ENCODE measurements at regions not wholly inside any gene's neighbourhood (a gene's known extent, or its start where the extent isn't known, plus 50 kb on each side); places are given as distances from the start of the nearest gene placed in this dataset.

- TF ChIP-seq CTCF (IDR thresholded peaks at IDR 0.05 in 2 of 3, conservative IDR thresholded peaks at IDR 0.05 in 1 of 3; ENCODE audit: control insufficient read depth in 2 of 3, extremely low read depth in 1 of 3, insufficient read depth in 1 of 3, low read depth in 3 of 3, low read length in 3 of 3) (no peak), TCF12 (IDR thresholded peaks at IDR 0.05; ENCODE audit: low read depth, low read length) (no peak), RCOR1 (conservative IDR thresholded peaks at IDR 0.05; ENCODE audit: low read depth, low read length) (no peak), ATF3 (IDR thresholded peaks at IDR 0.05; ENCODE audit: borderline replicate concordance, extremely low read depth, low read depth, low read length) (no peak), YY1 (IDR thresholded peaks at IDR 0.05; ENCODE audit: low read depth, low read length) (no peak), DPF2 (IDR thresholded peaks at IDR 0.05) (no peak), LARP7 (IDR thresholded peaks at IDR 0.05) (no peak), SREBF1 (IDR thresholded peaks at IDR 0.05; ENCODE audit: low read length) (no peak), TCF3 (IDR thresholded peaks at IDR 0.05; ENCODE audit: borderline replicate concordance, insufficient read depth, low read depth, low read length) (no peak), POLR2A (IDR thresholded peaks at IDR 0.05; ENCODE audit: low read depth, low read length) (no peak), TARDBP (IDR thresholded peaks at IDR 0.05; ENCODE audit: borderline replicate concordance) (no peak)
These were observed 177.4 kb downstream of the JRKL start for GRCh38 chr11:96567176-96567575.

Data from GM12878 (cell line).